ENCODE measurements at regions not wholly inside any gene's neighbourhood (a gene's known extent, or its start where the extent isn't known, plus 50 kb on each side); places are given as distances from the start of the nearest gene placed in this dataset.
"Not testable (repeated sequence)": the region's sequence is repeated elsewhere in the genome, so short reads cannot be mapped to it uniquely, and the experiment has no call there.

DNA sequence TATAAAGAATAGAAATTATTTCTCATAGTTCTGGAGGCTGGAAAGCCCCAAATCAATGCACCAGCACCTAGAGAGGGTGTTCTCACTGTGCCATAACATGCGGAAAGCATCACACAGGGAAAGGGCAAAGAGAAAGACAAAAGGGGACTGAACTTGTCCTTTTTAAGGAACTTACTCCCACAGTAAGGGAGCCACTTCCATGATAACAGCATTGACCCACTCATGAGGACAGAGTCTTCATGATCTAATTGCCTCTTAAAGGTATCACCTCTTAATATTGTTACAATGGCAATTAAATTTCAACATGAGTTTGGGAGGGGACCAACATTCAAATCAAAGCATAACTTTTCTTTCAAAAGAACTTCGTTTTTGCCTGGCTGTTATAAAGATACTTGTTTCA is 582.2 kb upstream of the ARID1B start:
- no peaks in the 10 kb centered on the region for H3K36me3 ChIP-seq
- no peak for ATAC-seq (ENCODE audit: low FRiP score in 2 of 2)
- no peaks in the 10 kb centered on the region for H3K27me3 ChIP-seq
- H3K9me3 ChIP-seq: no peaks in the 10 kb centered on the region
- no peak overlapping the region for H3K4me3 ChIP-seq
- H3K27ac ChIP-seq: no peak overlapping the region
- no peaks in the 10 kb centered on the region for H3K4me1 ChIP-seq
- DNase-seq: no peak
- WGBS, 2 donors: 89 to 92% methylated on average over 2 of the region's 2 CpGs
- TF ChIP-seq, protein P1, sequence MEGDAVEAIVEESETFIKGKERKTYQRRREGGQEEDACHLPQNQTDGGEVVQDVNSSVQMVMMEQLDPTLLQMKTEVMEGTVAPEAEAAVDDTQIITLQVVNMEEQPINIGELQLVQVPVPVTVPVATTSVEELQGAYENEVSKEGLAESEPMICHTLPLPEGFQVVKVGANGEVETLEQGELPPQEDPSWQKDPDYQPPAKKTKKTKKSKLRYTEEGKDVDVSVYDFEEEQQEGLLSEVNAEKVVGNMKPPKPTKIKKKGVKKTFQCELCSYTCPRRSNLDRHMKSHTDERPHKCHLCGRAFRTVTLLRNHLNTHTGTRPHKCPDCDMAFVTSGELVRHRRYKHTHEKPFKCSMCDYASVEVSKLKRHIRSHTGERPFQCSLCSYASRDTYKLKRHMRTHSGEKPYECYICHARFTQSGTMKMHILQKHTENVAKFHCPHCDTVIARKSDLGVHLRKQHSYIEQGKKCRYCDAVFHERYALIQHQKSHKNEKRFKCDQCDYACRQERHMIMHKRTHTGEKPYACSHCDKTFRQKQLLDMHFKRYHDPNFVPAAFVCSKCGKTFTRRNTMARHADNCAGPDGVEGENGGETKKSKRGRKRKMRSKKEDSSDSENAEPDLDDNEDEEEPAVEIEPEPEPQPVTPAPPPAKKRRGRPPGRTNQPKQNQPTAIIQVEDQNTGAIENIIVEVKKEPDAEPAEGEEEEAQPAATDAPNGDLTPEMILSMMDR (IDR thresholded peaks at IDR 0.05): no peak
- TF ChIP-seq POLR2AphosphoS5 (IDR thresholded peaks at IDR 0.05): no peak
- no peak for TF ChIP-seq EP300 (IDR thresholded peaks at IDR 0.05)
- no peak for TF ChIP-seq POLR2A (IDR thresholded peaks at IDR 0.05)

DNA sequence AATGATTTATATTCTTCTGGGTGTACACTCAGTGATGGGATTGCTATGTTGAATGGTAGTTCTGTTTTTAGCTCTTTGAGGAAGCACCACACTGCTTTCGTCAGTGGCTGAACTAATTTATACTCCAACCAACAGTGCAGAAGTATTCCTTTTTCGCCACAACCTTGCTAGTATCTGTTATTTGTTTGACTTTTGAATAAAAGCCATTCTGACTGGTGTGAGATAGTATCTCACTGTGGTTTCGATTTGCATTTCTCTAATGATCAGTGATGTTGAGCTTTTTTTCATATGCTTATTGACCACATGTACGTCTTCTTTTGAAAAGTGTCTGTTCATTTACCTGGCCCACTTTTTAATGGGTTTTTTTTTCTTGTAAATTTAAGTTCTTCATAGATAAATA is 583.8 kb upstream of the ARID1B start:
- no peak overlapping the region for H3K4me3 ChIP-seq
- no peaks in the 10 kb centered on the region for H3K4me1 ChIP-seq
- 87 to 89% methylated on average over 4 of the region's 4 CpGs for WGBS, 2 donors
- no peak overlapping the region for H3K27ac ChIP-seq
- H3K36me3 ChIP-seq: no peaks in the 10 kb centered on the region
- ATAC-seq (ENCODE audit: low FRiP score in 2 of 2) (no peak), DNase-seq (no peak)
- no peak for TF ChIP-seq POLR2AphosphoS5 (IDR thresholded peaks at IDR 0.05)
- TF ChIP-seq POLR2A (IDR thresholded peaks at IDR 0.05): no peak
- TF ChIP-seq, protein P1 (IDR thresholded peaks at IDR 0.05): no peak
- TF ChIP-seq EP300 (IDR thresholded peaks at IDR 0.05): no peak
- H3K27me3 ChIP-seq: no peaks in the 10 kb centered on the region
- no peaks in the 10 kb centered on the region for H3K9me3 ChIP-seq

DNA sequence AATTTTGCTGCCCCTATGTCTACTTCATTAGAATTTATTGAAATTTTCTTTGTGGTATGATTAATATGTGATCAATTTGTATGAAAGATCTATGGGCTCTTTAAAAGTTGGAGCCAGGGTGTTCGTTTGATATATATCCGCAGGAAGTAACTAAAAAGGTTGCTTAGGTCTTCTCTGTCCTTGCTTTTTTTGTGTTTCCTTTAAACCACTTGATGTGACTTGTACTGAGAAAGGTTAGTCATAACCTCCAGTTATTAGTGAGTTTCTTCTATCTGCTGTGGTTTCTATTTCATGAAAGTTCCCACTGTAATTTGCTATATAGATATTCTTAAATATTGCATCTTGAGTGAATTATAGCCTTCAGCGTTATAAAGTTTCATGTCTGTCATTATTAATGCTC is 585.3 kb upstream of the ARID1B start:
- ATAC-seq (ENCODE audit: low FRiP score in 2 of 2) (no peak), DNase-seq (no peak)
- no peak overlapping the region for H3K27ac ChIP-seq
- H3K4me1 ChIP-seq: no peaks in the 10 kb centered on the region
- WGBS, 2 donors: 58 to 61% methylated on average over 3 of the region's 3 CpGs
- no peaks in the 10 kb centered on the region for H3K36me3 ChIP-seq
- H3K27me3 ChIP-seq: no peaks in the 10 kb centered on the region
- no peak overlapping the region for H3K4me3 ChIP-seq
- TF ChIP-seq POLR2AphosphoS5 (IDR thresholded peaks at IDR 0.05) (no peak), POLR2A (IDR thresholded peaks at IDR 0.05) (no peak), EP300 (IDR thresholded peaks at IDR 0.05) (no peak)
- TF ChIP-seq, protein P1 (IDR thresholded peaks at IDR 0.05): no peak
- H3K9me3 ChIP-seq: no peaks in the 10 kb centered on the region

DNA sequence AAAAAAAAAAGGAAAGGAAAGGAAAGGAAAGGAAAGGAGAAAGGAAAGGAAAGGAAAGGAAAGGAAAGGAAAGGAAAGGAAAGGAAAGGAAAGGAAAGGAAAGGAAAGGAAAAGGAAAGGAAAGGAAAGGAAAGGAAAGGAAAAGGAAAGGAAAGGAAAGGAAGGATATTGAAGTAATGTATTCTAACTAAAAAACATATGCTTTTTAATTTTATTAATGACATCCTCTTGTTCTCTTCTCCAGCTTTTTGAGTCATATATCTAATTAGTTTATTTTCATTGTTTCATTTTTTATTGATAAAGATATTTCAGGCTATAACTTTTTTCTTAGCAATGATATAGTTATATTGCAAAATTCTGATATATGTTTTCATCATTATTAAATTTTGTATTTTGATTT is 585.8 kb upstream of the ARID1B start:
- not testable (repeated sequence) for H3K4me3 ChIP-seq; H3K27ac ChIP-seq; H3K9me3 ChIP-seq; H3K4me1 ChIP-seq; H3K27me3 ChIP-seq; DNase-seq; H3K36me3 ChIP-seq; ATAC-seq (ENCODE audit: low FRiP score in 2 of 2)

DNA sequence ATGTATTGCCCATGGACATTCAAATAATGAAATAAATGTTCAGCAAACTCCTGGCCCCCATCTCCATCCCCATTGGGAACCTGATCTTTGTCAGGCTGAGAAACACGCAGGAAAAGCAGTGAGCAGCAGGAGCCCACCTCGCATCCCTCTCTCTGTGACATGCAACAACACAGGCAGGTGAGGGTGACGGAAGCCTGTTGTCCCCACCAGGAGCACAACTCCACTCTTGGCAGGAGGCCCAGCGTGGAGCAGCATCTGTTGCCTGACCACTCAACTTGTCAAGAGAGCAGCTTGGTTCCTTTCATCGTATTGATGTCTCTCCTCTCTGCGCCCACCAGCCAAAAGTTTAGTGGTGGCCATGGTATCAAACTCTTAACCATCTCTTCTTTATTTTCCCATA is 586.9 kb upstream of the ARID1B start:
- DNase-seq (no peak), ATAC-seq (ENCODE audit: low FRiP score in 2 of 2) (no peak)
- H3K9me3 ChIP-seq: no peaks in the 10 kb centered on the region
- H3K27me3 ChIP-seq: no peaks in the 10 kb centered on the region
- WGBS, 2 donors: 86 to 87% methylated on average over 6 of the region's 6 CpGs
- no peak overlapping the region for H3K4me3 ChIP-seq
- TF ChIP-seq, protein P1 (IDR thresholded peaks at IDR 0.05): no peak
- no peak for TF ChIP-seq EP300 (IDR thresholded peaks at IDR 0.05)
- TF ChIP-seq POLR2A (IDR thresholded peaks at IDR 0.05): no peak
- TF ChIP-seq POLR2AphosphoS5 (IDR thresholded peaks at IDR 0.05): no peak
- H3K27ac ChIP-seq: no peak overlapping the region
- H3K36me3 ChIP-seq: no peaks in the 10 kb centered on the region
- H3K4me1 ChIP-seq: no peaks in the 10 kb centered on the region

All from upper lobe of left lung (tissue), 6 donors.